GM21825 (cell line): ENCODE measurements at regions not wholly inside any gene's neighbourhood (a gene's known extent, or its start where the extent isn't known, plus 50 kb on each side); places are given as distances from the start of the nearest gene placed in this dataset.
A peak's percentile ranks its signal among the peaks of the same experiment; 100 is the strongest.

Experiments used
- ATAC-seq: cut with Tn5 transposase; IDR thresholded peaks from one replicate; pipeline ENCODE4 v1.9.1; 2021; ENCODE audit warnings: mild to moderate bottlenecking, moderate library complexity; ENCODE audit not compliant: unreplicated experiment

- no peak for ATAC-seq
Measured at GRCh38 chr13:48761256-48761655, 107.5 kb downstream of the CYSLTR2 start.

- ATAC-seq: peak; percentile 88
Measured at GRCh38 chr13:48769107-48769704, 115.5 kb downstream of the CYSLTR2 start.

GRCh38 chr13:48770372-48770771 is 116.6 kb downstream of the CYSLTR2 start:
- ATAC-seq: no peak

- ATAC-seq: no peak
Measured at GRCh38 chr13:48772908-48773307, 119.2 kb downstream of the CYSLTR2 start.

- no peak for ATAC-seq
Measured at GRCh38 chr13:48773531-48774275, 120.0 kb downstream of the CYSLTR2 start.

- no peak for ATAC-seq
Measured at GRCh38 chr13:48775285-48775684, 121.6 kb downstream of the CYSLTR2 start.

GRCh38 chr13:48775804-48776203 is 122.1 kb downstream of the CYSLTR2 start:
- ATAC-seq: no peak

GRCh38 chr13:48776401-48776800 is 122.7 kb downstream of the CYSLTR2 start:
- ATAC-seq: no peak

- ATAC-seq: no peak
Measured at GRCh38 chr13:48778610-48779009, 124.9 kb downstream of the CYSLTR2 start.

- ATAC-seq: no peak
Measured at GRCh38 chr13:48780713-48781341, 127.1 kb downstream of the CYSLTR2 start.

GRCh38 chr13:48782429-48782840 is 128.7 kb downstream of the CYSLTR2 start:
- ATAC-seq: no peak

GRCh38 chr13:48783181-48783630 is 129.5 kb downstream of the CYSLTR2 start:
- ATAC-seq: no peak

GRCh38 chr13:48783695-48784230 is 130.0 kb downstream of the CYSLTR2 start:
- no peak for ATAC-seq

GRCh38 chr13:48784916-48785548 is 131.3 kb downstream of the CYSLTR2 start:
- ATAC-seq: no peak

GRCh38 chr13:48790199-48790598 is 136.5 kb downstream of the CYSLTR2 start:
- ATAC-seq: no peak

GRCh38 chr13:48790966-48791365 is 137.2 kb downstream of the CYSLTR2 start:
- no peak for ATAC-seq

- no peak for ATAC-seq
Measured at GRCh38 chr13:48797127-48797526, 143.4 kb downstream of the CYSLTR2 start.

GRCh38 chr13:48797761-48798160 is 144.0 kb downstream of the CYSLTR2 start:
- no peak for ATAC-seq

- no peak for ATAC-seq
Measured at GRCh38 chr13:48798180-48798579, 144.5 kb downstream of the CYSLTR2 start.

GRCh38 chr13:48801255-48801654 is 147.5 kb downstream of the CYSLTR2 start:
- no peak for ATAC-seq
